Adrenal gland (tissue), 9 donors: ENCODE measurements at regions not wholly inside any gene's neighbourhood (a gene's known extent, or its start where the extent isn't known, plus 50 kb on each side); places are given as distances from the start of the nearest gene placed in this dataset.

ENCODE experiments used
- DNase-seq, 7 donors: peaks; one replicate each; pipeline ENCODE4 v3.0.0-alpha.2; 2019 to 2020
- H3K27ac ChIP-seq, 5 donors: fragments of 200-600 bp; sonication (generic) in 4 of 5; 1 replicate in 3 of 5; 2 replicates in 2 of 5; pipeline versions ENCODE4 v1.5.1 to v1.8.0; 2016 to 2020; ENCODE audit warnings: mild to moderate bottlenecking in 1 of 5
- H3K27me3 ChIP-seq: fragments of 200-600 bp; 2 replicates; pipeline ENCODE4 v1.8.0; 2021
- H3K36me3 ChIP-seq, 2 donors: fragments of 200-600 bp; replicated peaks in 1 of 2; 1 replicate in 1 of 2; 2 replicates in 1 of 2; pipeline versions ENCODE4 v1.5.1 to v1.8.0; 2018 to 2022
- H3K4me1 ChIP-seq, 2 donors: fragments of 200-600 bp; replicated peaks in 1 of 2; 1 replicate in 1 of 2; 2 replicates in 1 of 2; pipeline versions ENCODE4 v1.5.1 to v1.8.0; 2018 to 2021
- H3K4me3 ChIP-seq, 4 donors: fragments of 200-600 bp; sonication (generic) in 3 of 4; one replicate each; pipeline ENCODE4 v1.5.1; 2016 to 2018
- H3K9me3 ChIP-seq, 3 donors: fragments of 200-600 bp; sonication (generic) in 1 of 3; replicated peaks in 1 of 3; 1 replicate in 2 of 3; 2 replicates in 1 of 3; pipeline versions ENCODE4 v1.5.1 to v1.8.0; 2016 to 2021
- CTCF ChIP-seq, 6 experiments: fragments of 450-650 bp in 4 of 6; fragments of 200-600 bp in 2 of 6; sonication (generic) in 1 of 6; IDR thresholded peaks; 1 replicate in 5 of 6; 2 replicates in 1 of 6; pipeline versions ENCODE4 v1.5.1 to v1.8.0; 2016 to 2021; ENCODE audit warnings: antibody characterized with exemption in 6 of 6, mild to moderate bottlenecking in 2 of 6, moderate library complexity in 1 of 6
- POLR2A ChIP-seq, 2 donors: fragments of 450-650 bp; IDR thresholded peaks; one replicate each; pipeline ENCODE4 v1.6.1; 2017; ENCODE audit warnings: antibody characterized with exemption in 2 of 2, mild to moderate bottlenecking in 2 of 2, moderate library complexity in 1 of 2
- WGBS, 4 donors: extraction: QIAGEN DNeasy Blood & Tissue Kit in 2 of 4; methylation state at CpG; one replicate each; pipeline versions ENCODE4 v1.1.5 to v1.1.7; 2013 to 2017; 5-methylcytosine and 5-hydroxymethylcytosine counted together
- intact Hi-C, 2 donors: fragments of 100-400 bp; cut with DNase I; formaldehyde crosslinking; loops; one replicate each; pipeline versions ENCODE4 v1.14.1 to v1.15.0; 2022 to 2023
- donor health status: healthy with polysubstance abuse.
- donor health status: Bipolar disorder and iron deficiency.
- donor health status: DM: yes; HTN: yes; CAD: no.
- donor health status: DM: no; HTN: no; CAD: no.
- donor health status: DM: no; HTN: no; CAD: no.

GRCh38 chr21:15278279-15278678 lies 213.5 kb upstream of the NRIP1 start:
- DNase-seq = peak in 3 of 7 donors; percentile 20 to 41 (median 38)
- H3K36me3 ChIP-seq = no peaks in the 10 kb centered on the region
- H3K4me1 ChIP-seq = no peaks in the 10 kb centered on the region
- H3K4me3 ChIP-seq = peak overlapping the region in 1 of 4 donors; percentile 28
- peak overlapping the region in 2 of 5 donors; percentile 35 to 47 for H3K27ac ChIP-seq
- H3K27me3 ChIP-seq = no peaks in the 10 kb centered on the region
- no peaks in the 10 kb centered on the region for H3K9me3 ChIP-seq
- TF ChIP-seq POLR2A (IDR thresholded peaks at IDR 0.05) = no peak
- TF ChIP-seq CTCF (IDR thresholded peaks at IDR 0.05) = no peak
- WGBS, 4 donors = 39 to 56% (median 49%) methylated on average over 5 of the region's 5 CpGs
- intact Hi-C loops = no loop called here

- Histone ChIP-seq H3K9me3 (no peaks in the 10 kb centered on the region), H3K4me1 (no peaks in the 10 kb centered on the region), H3K27ac (peak overlapping the region in 1 of 5 donors; percentile 35), H3K36me3 (no peaks in the 10 kb centered on the region), H3K4me3 (no peak overlapping the region), H3K27me3 (no peaks in the 10 kb centered on the region)
- no peak for DNase-seq
- WGBS, 4 donors = 76 to 84% (median 79%) methylated on average over 4 of the region's 4 CpGs
- TF ChIP-seq CTCF (IDR thresholded peaks at IDR 0.05) (no peak), POLR2A (IDR thresholded peaks at IDR 0.05) (no peak)
- intact Hi-C loops = no loop called here
Measured at GRCh38 chr21:15278851-15279250, 214.1 kb upstream of the NRIP1 start.

GRCh38 chr21:15279482-15279881 lies 214.7 kb upstream of the NRIP1 start:
- Histone ChIP-seq H3K4me1 (no peaks in the 10 kb centered on the region), H3K27me3 (no peaks in the 10 kb centered on the region), H3K9me3 (no peaks in the 10 kb centered on the region), H3K4me3 (no peak overlapping the region), H3K36me3 (no peaks in the 10 kb centered on the region), H3K27ac (no peak overlapping the region)
- WGBS, 4 donors = 86 to 98% (median 94%) methylated on average over 1 of the region's 1 CpG
- no peak for DNase-seq
- TF ChIP-seq CTCF (IDR thresholded peaks at IDR 0.05) (no peak), POLR2A (IDR thresholded peaks at IDR 0.05) (no peak)
- intact Hi-C loops = no loop called here

- Histone ChIP-seq H3K27me3 (no peaks in the 10 kb centered on the region), H3K9me3 (no peaks in the 10 kb centered on the region), H3K4me1 (no peaks in the 10 kb centered on the region), H3K36me3 (no peaks in the 10 kb centered on the region), H3K4me3 (no peak overlapping the region), H3K27ac (no peak overlapping the region)
- 92 to 96% (median 94%) methylated on average over 3 of the region's 3 CpGs for WGBS, 4 donors
- TF ChIP-seq POLR2A (IDR thresholded peaks at IDR 0.05) (no peak), CTCF (IDR thresholded peaks at IDR 0.05) (no peak)
- intact Hi-C loops = no loop called here
- no peak for DNase-seq
Measured at GRCh38 chr21:15281714-15282113, 216.9 kb upstream of the NRIP1 start.
